ENCODE measurements at regions not wholly inside any gene's neighbourhood (a gene's known extent, or its start where the extent isn't known, plus 50 kb on each side); places are given as distances from the start of the nearest gene placed in this dataset.

- no peak for DNase-seq
Observed at GRCh38 chr15:70318594-70319465, 221.1 kb upstream of the TLE3 start.

GRCh38 chr15:70316059-70316600, 218.4 kb upstream of the TLE3 start:
- DNase-seq: no peak

GRCh38 chr15:70315431-70315830, 217.7 kb upstream of the TLE3 start:
- no peak for DNase-seq

GRCh38 chr15:70314688-70315087, 217.0 kb upstream of the TLE3 start:
- DNase-seq: no peak

- DNase-seq: no peak
Observed at GRCh38 chr15:70314018-70314354, 216.3 kb upstream of the TLE3 start.

GRCh38 chr15:70313099-70314017, 215.6 kb upstream of the TLE3 start:
- no peak for DNase-seq

- no peak for DNase-seq
Observed at GRCh38 chr15:70311821-70312220, 214.1 kb upstream of the TLE3 start.

GRCh38 chr15:70309716-70310115, 212.0 kb upstream of the TLE3 start:
- DNase-seq: no peak

- no peak for DNase-seq
Observed at GRCh38 chr15:70308735-70309434, 211.2 kb upstream of the TLE3 start.

GRCh38 chr15:70308011-70308734, 210.5 kb upstream of the TLE3 start:
- DNase-seq: no peak

GRCh38 chr15:70306582-70306981, 208.9 kb upstream of the TLE3 start:
- DNase-seq: no peak

- no peak for DNase-seq
Observed at GRCh38 chr15:70306081-70306480, 208.4 kb upstream of the TLE3 start.

- no peak for DNase-seq
Observed at GRCh38 chr15:70303981-70304380, 206.3 kb upstream of the TLE3 start.

GRCh38 chr15:70302360-70302759, 204.6 kb upstream of the TLE3 start:
- DNase-seq: no peak

GRCh38 chr15:70301396-70301795, 203.7 kb upstream of the TLE3 start:
- no peak for DNase-seq

- DNase-seq: no peak
Observed at GRCh38 chr15:70299931-70300869, 202.5 kb upstream of the TLE3 start.

- no peak for DNase-seq
Observed at GRCh38 chr15:70297465-70298058, 199.8 kb upstream of the TLE3 start.

GRCh38 chr15:70294731-70295305, 197.1 kb upstream of the TLE3 start:
- no peak for DNase-seq

- no peak for DNase-seq
Observed at GRCh38 chr15:70293591-70294470, 196.1 kb upstream of the TLE3 start.

All from T1000 (cell line).